Adrenal gland (tissue), 9 donors: ENCODE measurements at regions not wholly inside any gene's neighbourhood (a gene's known extent, or its start where the extent isn't known, plus 50 kb on each side); places are given as distances from the start of the nearest gene placed in this dataset.
A peak's percentile ranks its signal among the peaks of the same experiment; 100 is the strongest.

Experiments
- DNase-seq, 7 donors: peaks; one replicate each; pipeline ENCODE4 v3.0.0-alpha.2; 2019 to 2020
- H3K27ac ChIP-seq, 5 donors: fragments of 200-600 bp; sonication (generic) in 4 of 5; 1 replicate in 3 of 5; 2 replicates in 2 of 5; pipeline versions ENCODE4 v1.5.1 to v1.8.0; 2016 to 2020; ENCODE audit warnings: mild to moderate bottlenecking in 1 of 5
- H3K27me3 ChIP-seq: fragments of 200-600 bp; 2 replicates; pipeline ENCODE4 v1.8.0; 2021
- H3K36me3 ChIP-seq, 2 donors: fragments of 200-600 bp; replicated peaks in 1 of 2; 1 replicate in 1 of 2; 2 replicates in 1 of 2; pipeline versions ENCODE4 v1.5.1 to v1.8.0; 2018 to 2022
- H3K4me1 ChIP-seq, 2 donors: fragments of 200-600 bp; replicated peaks in 1 of 2; 1 replicate in 1 of 2; 2 replicates in 1 of 2; pipeline versions ENCODE4 v1.5.1 to v1.8.0; 2018 to 2021
- H3K4me3 ChIP-seq, 4 donors: fragments of 200-600 bp; sonication (generic) in 3 of 4; one replicate each; pipeline ENCODE4 v1.5.1; 2016 to 2018
- H3K9me3 ChIP-seq, 3 donors: fragments of 200-600 bp; sonication (generic) in 1 of 3; replicated peaks in 1 of 3; 1 replicate in 2 of 3; 2 replicates in 1 of 3; pipeline versions ENCODE4 v1.5.1 to v1.8.0; 2016 to 2021
- CTCF ChIP-seq, 6 experiments: fragments of 450-650 bp in 4 of 6; fragments of 200-600 bp in 2 of 6; sonication (generic) in 1 of 6; IDR thresholded peaks; 1 replicate in 5 of 6; 2 replicates in 1 of 6; pipeline versions ENCODE4 v1.5.1 to v1.8.0; 2016 to 2021; ENCODE audit warnings: antibody characterized with exemption in 6 of 6, mild to moderate bottlenecking in 2 of 6, moderate library complexity in 1 of 6
- POLR2A ChIP-seq, 2 donors: fragments of 450-650 bp; IDR thresholded peaks; one replicate each; pipeline ENCODE4 v1.6.1; 2017; ENCODE audit warnings: antibody characterized with exemption in 2 of 2, mild to moderate bottlenecking in 2 of 2, moderate library complexity in 1 of 2
- WGBS, 4 donors: extraction: QIAGEN DNeasy Blood & Tissue Kit in 2 of 4; methylation state at CpG; one replicate each; pipeline versions ENCODE4 v1.1.5 to v1.1.7; 2013 to 2017; 5-methylcytosine and 5-hydroxymethylcytosine counted together
- intact Hi-C, 2 donors: fragments of 100-400 bp; cut with DNase I; formaldehyde crosslinking; loops; one replicate each; pipeline versions ENCODE4 v1.14.1 to v1.15.0; 2022 to 2023
- donor health status: healthy with polysubstance abuse.
- donor health status: Bipolar disorder and iron deficiency.
- donor health status: DM: yes; HTN: yes; CAD: no.
- donor health status: DM: no; HTN: no; CAD: no.
- donor health status: DM: no; HTN: no; CAD: no.

GRCh38 chr7:130975731-130976130 lies 241.7 kb upstream of the KLF14 start:
- 96 to 99% (median 97%) methylated on average over 5 of the region's 5 CpGs for WGBS, 4 donors

GRCh38 chr7:130982160-130982638 lies 248.2 kb upstream of the KLF14 start:
- H3K27ac ChIP-seq, result peak overlapping the region in 1 of 5 donors; percentile 34
- H3K27me3 ChIP-seq, result no peaks in the 10 kb centered on the region
- DNase-seq, result no peak
- peaks cover 11 to 55% of the 10 kb centered on the region in 2 donors for H3K4me1 ChIP-seq
- no peak overlapping the region for H3K4me3 ChIP-seq
- 25 to 31% (median 28%) methylated on average over 3 of the region's 3 CpGs for WGBS, 4 donors
- H3K9me3 ChIP-seq, result no peaks in the 10 kb centered on the region
- no peak for TF ChIP-seq POLR2A (IDR thresholded peaks at IDR 0.05)
- peak; percentile 40 to 68 (median 61) for TF ChIP-seq CTCF (IDR thresholded peaks at IDR 0.05)
- intact Hi-C loops, result no loop called here
- peaks cover 0 to 15% of the 10 kb centered on the region in 2 donors for H3K36me3 ChIP-seq

More at GRCh38 chr7:130975731-130976130, 241.7 kb upstream of the KLF14 start:
- peaks cover 0 to 4% of the 10 kb centered on the region in 2 donors for H3K36me3 ChIP-seq
- no peaks in the 10 kb centered on the region for H3K27me3 ChIP-seq
- intact Hi-C loops, result no loop called here
- DNase-seq, result no peak
- peak overlapping the region in 1 of 5 donors; percentile 26 for H3K27ac ChIP-seq
- H3K4me1 ChIP-seq, result peaks cover 1 to 15% of the 10 kb centered on the region in 2 donors
- no peak overlapping the region for H3K4me3 ChIP-seq
- TF ChIP-seq CTCF (IDR thresholded peaks at IDR 0.05) (no peak), POLR2A (IDR thresholded peaks at IDR 0.05) (no peak)
- no peaks in the 10 kb centered on the region for H3K9me3 ChIP-seq

- intact Hi-C loops, result no loop called here
- no peak overlapping the region for H3K4me3 ChIP-seq
- H3K4me1 ChIP-seq, result peaks cover 11 to 60% of the 10 kb centered on the region in 2 donors
- H3K27me3 ChIP-seq, result no peaks in the 10 kb centered on the region
- peaks cover 0 to 17% of the 10 kb centered on the region in 2 donors for H3K36me3 ChIP-seq
- 51 to 59% (median 53%) methylated on average over 3 of the region's 3 CpGs for WGBS, 4 donors
- peak overlapping the region in 1 of 5 donors; percentile 34 for H3K27ac ChIP-seq
- H3K9me3 ChIP-seq, result no peaks in the 10 kb centered on the region
- no peak for DNase-seq
- TF ChIP-seq POLR2A (IDR thresholded peaks at IDR 0.05), result no peak
- TF ChIP-seq CTCF (IDR thresholded peaks at IDR 0.05), result no peak
Observed at GRCh38 chr7:130982651-130983050, 248.6 kb upstream of the KLF14 start.

- H3K4me3 ChIP-seq, result no peak overlapping the region
- 83 to 96% (median 92%) methylated on average over 4 of the region's 4 CpGs for WGBS, 4 donors
- H3K27ac ChIP-seq, result peak overlapping the region in 2 of 5 donors; percentile 30 to 51
- no peak for DNase-seq
- no peaks in the 10 kb centered on the region for H3K27me3 ChIP-seq
- H3K36me3 ChIP-seq, result peaks cover 0 to 13% of the 10 kb centered on the region in 2 donors
- TF ChIP-seq CTCF (IDR thresholded peaks at IDR 0.05) (no peak), POLR2A (IDR thresholded peaks at IDR 0.05) (no peak)
- peaks cover 25 to 70% of the 10 kb centered on the region in 2 donors for H3K4me1 ChIP-seq
- H3K9me3 ChIP-seq, result no peaks in the 10 kb centered on the region
- intact Hi-C loops, result no loop called here
Observed at GRCh38 chr7:130985361-130985760, 251.4 kb upstream of the KLF14 start.
